Liver (tissue), 8 donors: ENCODE measurements at regions not wholly inside any gene's neighbourhood (a gene's known extent, or its start where the extent isn't known, plus 50 kb on each side); places are given as distances from the start of the nearest gene placed in this dataset.

Experiments used
- DNase-seq: peaks from one replicate; pipeline ENCODE4 v3.0.0-alpha.2; 2017; ENCODE audit warnings: low spot score
- H3K27ac ChIP-seq, 2 donors: one replicate each; pipeline ENCODE4 v1.7.0; 2013; ENCODE audit warnings: inconsistent platforms in 2 of 2, low read length in 2 of 2, control low read depth in 1 of 2, low read depth in 1 of 2, mild to moderate bottlenecking in 1 of 2
- H3K27me3 ChIP-seq, 4 donors: one replicate each; pipeline versions ENCODE4 v1.6.1 to v1.7.0; 2013; ENCODE audit warnings: low read length in 3 of 4, inconsistent platforms in 1 of 4, mild to moderate bottlenecking in 1 of 4, moderate library complexity in 1 of 4; ENCODE audit not compliant: control insufficient read depth in 4 of 4, insufficient read depth in 4 of 4
- H3K36me3 ChIP-seq, 4 donors: one replicate each; pipeline versions ENCODE4 v1.6.1 to v1.7.0; 2013; ENCODE audit warnings: low read length in 3 of 4, mild to moderate bottlenecking in 3 of 4, low read depth in 1 of 4, moderate library complexity in 1 of 4; ENCODE audit not compliant: control insufficient read depth in 4 of 4, insufficient read depth in 3 of 4
- H3K4me1 ChIP-seq, 4 donors: one replicate each; pipeline versions ENCODE4 v1.6.1 to v1.7.0; 2013; ENCODE audit warnings: low read length in 3 of 4, mild to moderate bottlenecking in 3 of 4, moderate library complexity in 1 of 4; ENCODE audit not compliant: control insufficient read depth in 4 of 4, insufficient read depth in 4 of 4
- H3K4me3 ChIP-seq, 3 donors: one replicate each; pipeline versions ENCODE4 v1.6.1 to v1.7.0; 2013; ENCODE audit warnings: low read length in 3 of 3, control low read depth in 1 of 3, low read depth in 1 of 3, mild to moderate bottlenecking in 1 of 3
- H3K9ac ChIP-seq, 2 donors: one replicate each; pipeline ENCODE4 v1.7.0; 2013; ENCODE audit warnings: low read length in 2 of 2, mild to moderate bottlenecking in 2 of 2, moderate library complexity in 2 of 2, control low read depth in 1 of 2, low read depth in 1 of 2
- H3K9me3 ChIP-seq, 4 donors: one replicate each; pipeline versions ENCODE4 v1.6.1 to v1.7.0; 2013; ENCODE audit warnings: low read length in 3 of 4; ENCODE audit not compliant: control insufficient read depth in 4 of 4
- ATF3 ChIP-seq: IDR thresholded peaks from 2 replicates; pipeline ENCODE4 v1.6.1; 2016; ENCODE audit warnings: antibody characterized with exemption
- CTCF ChIP-seq: fragments of 150-350 bp; IDR thresholded peaks from 2 replicates; pipeline ENCODE4 v1.5.1; 2017; ENCODE audit warnings: improper control_type of control experiment, low read depth, low read length; ENCODE audit not compliant: missing input control
- EGR1 ChIP-seq, 2 donors: IDR thresholded peaks; 2 replicates each; pipeline ENCODE4 v1.6.1; 2016 to 2018; ENCODE audit warnings: antibody characterized with exemption in 2 of 2, low read depth in 2 of 2
- FOXA1 ChIP-seq: IDR thresholded peaks from 2 replicates; pipeline ENCODE4 v1.6.1; 2016; ENCODE audit warnings: antibody characterized with exemption
- GABPA ChIP-seq, 2 donors: IDR thresholded peaks in 1 of 2; conservative IDR thresholded peaks in 1 of 2; 2 replicates each; pipeline ENCODE4 v1.6.1; 2016; ENCODE audit warnings: antibody characterized with exemption in 2 of 2, mild to moderate bottlenecking in 1 of 2, moderate library complexity in 1 of 2
- HNF4A ChIP-seq, 2 donors: conservative IDR thresholded peaks; 2 replicates each; pipeline ENCODE4 v1.6.1; 2016; ENCODE audit warnings: antibody characterized with exemption in 2 of 2, mild to moderate bottlenecking in 2 of 2
- HNF4G ChIP-seq: IDR thresholded peaks from 2 replicates; pipeline ENCODE4 v1.6.1; 2016; ENCODE audit warnings: antibody characterized with exemption
- MAX ChIP-seq: IDR thresholded peaks from 2 replicates; pipeline ENCODE4 v1.6.1; 2016; ENCODE audit warnings: antibody characterized with exemption
- NR2F2 ChIP-seq: IDR thresholded peaks from 2 replicates; pipeline ENCODE4 v1.6.1; 2016; ENCODE audit warnings: antibody characterized with exemption
- REST ChIP-seq: IDR thresholded peaks from 2 replicates; pipeline ENCODE4 v1.6.1; 2016; ENCODE audit warnings: antibody characterized with exemption, mild to moderate bottlenecking
- RXRA ChIP-seq, 2 donors: IDR thresholded peaks; 2 replicates each; pipeline ENCODE4 v1.6.1; 2017 to 2018; ENCODE audit warnings: antibody characterized with exemption in 2 of 2, mild to moderate bottlenecking in 1 of 2
- SP1 ChIP-seq: IDR thresholded peaks from 2 replicates; pipeline ENCODE4 v1.6.1; 2018; ENCODE audit warnings: antibody characterized with exemption, mild to moderate bottlenecking
- TAF1 ChIP-seq: conservative IDR thresholded peaks from 2 replicates; pipeline ENCODE4 v1.6.1; 2016; ENCODE audit warnings: antibody characterized with exemption, mild to moderate bottlenecking
- YY1 ChIP-seq: IDR thresholded peaks from 2 replicates; pipeline ENCODE4 v1.6.1; 2016; ENCODE audit warnings: antibody characterized with exemption, mild to moderate bottlenecking
- ZBTB33 ChIP-seq: IDR thresholded peaks from 2 replicates; pipeline ENCODE4 v1.6.1; 2016; ENCODE audit warnings: antibody characterized with exemption
- WGBS: extraction: QIAGEN DNeasy Blood & Tissue Kit; methylation state at CpG from one replicate; pipeline ENCODE4 v1.1.7; 2013; 5-methylcytosine and 5-hydroxymethylcytosine counted together
- donor health status: healthy.
- donor health status: healthy.
- donor health status: healthy.
- donor health status: healthy.
- donor health status: healthy.

GRCh38 chr4:189773909-189774308 lies 166.8 kb upstream of the FRG1 start:
- no peak for DNase-seq
- Histone ChIP-seq H3K9me3 (peaks cover 0 to 2% (median under 1%) of the 10 kb centered on the region in 4 donors), H3K4me1 (no peaks in the 10 kb centered on the region), H3K36me3 (no peaks in the 10 kb centered on the region), H3K9ac (no peak overlapping the region), H3K4me3 (no peak overlapping the region), H3K27me3 (peaks cover 0 to 2% (median 0%) of the 10 kb centered on the region in 4 donors), H3K27ac (no peak overlapping the region)
- TF ChIP-seq REST, result no peak
- TF ChIP-seq NR2F2, result no peak
- TF ChIP-seq ZBTB33, result no peak
- no peak for TF ChIP-seq HNF4G
- TF ChIP-seq TAF1, result no peak
- TF ChIP-seq EGR1 (IDR thresholded peaks at IDR 0.05; ENCODE audit: low read depth in 2 of 2), result no peak
- WGBS, result 54% methylated on average over 6 of the region's 6 CpGs

GRCh38 chr4:189779281-189779980 lies 161.2 kb upstream of the FRG1 start:
- no peak overlapping the region for H3K27ac ChIP-seq
- DNase-seq, result no peak
- no peak overlapping the region for H3K4me3 ChIP-seq
- no peak overlapping the region for H3K9ac ChIP-seq
- H3K27me3 ChIP-seq, result peaks cover 0 to 3% (median 0%) of the 10 kb centered on the region in 4 donors
- TF ChIP-seq RXRA (IDR thresholded peaks at IDR 0.05), result no peak
- no peak for TF ChIP-seq GABPA (IDR thresholded peaks at IDR 0.05 in 1 of 2, conservative IDR thresholded peaks at IDR 0.05 in 1 of 2)
- TF ChIP-seq SP1, result no peak
- no peak for TF ChIP-seq MAX
- TF ChIP-seq NR2F2, result no peak
- no peak for TF ChIP-seq HNF4G
- no peak for TF ChIP-seq FOXA1
- TF ChIP-seq ATF3, result no peak
- no peak for TF ChIP-seq HNF4A (conservative IDR thresholded peaks at IDR 0.05)
- no peak for TF ChIP-seq YY1
- TF ChIP-seq CTCF, result no peak
- no peaks in the 10 kb centered on the region for H3K36me3 ChIP-seq
- no peaks in the 10 kb centered on the region for H3K4me1 ChIP-seq
- WGBS, result 67% methylated on average over 7 of the region's 7 CpGs
- H3K9me3 ChIP-seq, result peaks cover 0 to 2% (median 0%) of the 10 kb centered on the region in 4 donors
